GM19023 (cell line): ENCODE measurements at regions not wholly inside any gene's neighbourhood (a gene's known extent, or its start where the extent isn't known, plus 50 kb on each side); places are given as distances from the start of the nearest gene placed in this dataset.
"Not testable (repeated sequence)": the region's sequence is repeated elsewhere in the genome, so short reads cannot be mapped to it uniquely, and the experiment has no call there.

Source experiments
- ATAC-seq: cut with Tn5 transposase; IDR thresholded peaks from one replicate; pipeline ENCODE4 v1.9.1; 2021; ENCODE audit warnings: mild to moderate bottlenecking, moderate library complexity; ENCODE audit not compliant: unreplicated experiment

GRCh38 chr13:64529874-64530485 is 2700.2 kb downstream of the PCDH9 start:
- ATAC-seq, result no peak

- ATAC-seq, result no peak
These were observed 2701.3 kb downstream of the PCDH9 start for GRCh38 chr13:64528838-64529237.

GRCh38 chr13:64527561-64527960 is 2702.6 kb downstream of the PCDH9 start:
- no peak for ATAC-seq

GRCh38 chr13:64525687-64526086 is 2704.4 kb downstream of the PCDH9 start:
- no peak for ATAC-seq

GRCh38 chr13:64510747-64511146 is 2719.4 kb downstream of the PCDH9 start:
- ATAC-seq, result no peak

- no peak for ATAC-seq
These were observed 2723.9 kb downstream of the PCDH9 start for GRCh38 chr13:64506246-64506645.

- no peak for ATAC-seq
These were observed 2724.7 kb downstream of the PCDH9 start for GRCh38 chr13:64505336-64505910.

GRCh38 chr13:64488731-64489130 is 2741.4 kb downstream of the PCDH9 start:
- ATAC-seq, result no peak

- no peak for ATAC-seq
These were observed 2747.8 kb downstream of the PCDH9 start for GRCh38 chr13:64482373-64482772.

GRCh38 chr13:64480672-64481071 is 2749.5 kb downstream of the PCDH9 start:
- no peak for ATAC-seq

- ATAC-seq, result no peak
These were observed 2749.9 kb downstream of the PCDH9 start for GRCh38 chr13:64480211-64480610.

GRCh38 chr13:64477146-64477545 is 2753.0 kb downstream of the PCDH9 start:
- no peak for ATAC-seq

- ATAC-seq, result not testable (repeated sequence)
These were observed 2754.0 kb downstream of the PCDH9 start for GRCh38 chr13:64476041-64476568.

- no peak for ATAC-seq
These were observed 2758.2 kb downstream of the PCDH9 start for GRCh38 chr13:64471916-64472315.

GRCh38 chr13:64470751-64471150 is 2759.4 kb downstream of the PCDH9 start:
- no peak for ATAC-seq

- no peak for ATAC-seq
These were observed 2770.4 kb downstream of the PCDH9 start for GRCh38 chr13:64459778-64460177.

- no peak for ATAC-seq
These were observed 2772.2 kb downstream of the PCDH9 start for GRCh38 chr13:64457976-64458375.

- no peak for ATAC-seq
These were observed 2775.0 kb downstream of the PCDH9 start for GRCh38 chr13:64455124-64455523.

GRCh38 chr13:64453831-64454230 is 2776.3 kb downstream of the PCDH9 start:
- no peak for ATAC-seq

- no peak for ATAC-seq
These were observed 2783.8 kb downstream of the PCDH9 start for GRCh38 chr13:64446372-64446771.

- no peak for ATAC-seq
These were observed 2788.4 kb downstream of the PCDH9 start for GRCh38 chr13:64441740-64442139.

GRCh38 chr13:64438084-64438483 is 2792.1 kb downstream of the PCDH9 start:
- ATAC-seq, result no peak

GRCh38 chr13:64429691-64430090 is 2800.4 kb downstream of the PCDH9 start:
- no peak for ATAC-seq
